ENCODE measurements at regions not wholly inside any gene's neighbourhood (a gene's known extent, or its start where the extent isn't known, plus 50 kb on each side); places are given as distances from the start of the nearest gene placed in this dataset.

- Mint-ChIP-seq H3K27ac (ENCODE audit: low read depth, unreplicated experiment) (no peak overlapping the region), H3K36me3 (ENCODE audit: insufficient read depth, unreplicated experiment) (no peaks in the 10 kb centered on the region), H3K4me3 (ENCODE audit: unreplicated experiment) (no peak overlapping the region), H3K27me3 (ENCODE audit: insufficient read depth, unreplicated experiment) (no peaks in the 10 kb centered on the region), H3K4me1 (ENCODE audit: insufficient read depth, unreplicated experiment) (no peaks in the 10 kb centered on the region), H3K9me3 (ENCODE audit: unreplicated experiment) (peaks cover under 1% of the 10 kb centered on the region)
- no peak for TF ChIP-seq CTCF (IDR thresholded peaks at IDR 0.05; ENCODE audit: unreplicated experiment)
- DNase-seq (ENCODE audit: unreplicated experiment), result no peak
- ChIA-PET POLR2A (no interaction called here), CTCF (interaction anchor here (0.6 kb wide), 1 partner anchor 10 kb away, joined by 3 read pairs; no protein-coding TSS in a partner anchor)
- BruUV-seq (replicated peaks), result no TSS peak
- intact Hi-C loops (cut with micrococcal nuclease), result no loop called here
These were observed 665.3 kb downstream of the TRHDE start for GRCh38 chr12:72937486-72937885.

- no TSS peak for BruUV-seq (replicated peaks)
- TF ChIP-seq CTCF (IDR thresholded peaks at IDR 0.05; ENCODE audit: unreplicated experiment), result no peak
- POLR2A ChIA-PET, result no interaction called here
- CTCF ChIA-PET, result no interaction called here
- Mint-ChIP-seq H3K9me3 (ENCODE audit: unreplicated experiment) (no peaks in the 10 kb centered on the region), H3K27ac (ENCODE audit: low read depth, unreplicated experiment) (peak overlapping the region; percentile 52), H3K4me3 (ENCODE audit: unreplicated experiment) (no peak overlapping the region), H3K4me1 (ENCODE audit: insufficient read depth, unreplicated experiment) (peaks cover 15% of the 10 kb centered on the region), H3K27me3 (ENCODE audit: insufficient read depth, unreplicated experiment) (no peaks in the 10 kb centered on the region), H3K36me3 (ENCODE audit: insufficient read depth, unreplicated experiment) (no peaks in the 10 kb centered on the region)
- peak; percentile 59 for DNase-seq (ENCODE audit: unreplicated experiment)
- intact Hi-C loops (cut with micrococcal nuclease), result no loop called here
These were observed 685.3 kb downstream of the TRHDE start for GRCh38 chr12:72957454-72957853.

- no peak for TF ChIP-seq CTCF (IDR thresholded peaks at IDR 0.05; ENCODE audit: unreplicated experiment)
- DNase-seq (ENCODE audit: unreplicated experiment), result no peak
- no peak overlapping the region for H3K4me3 Mint-ChIP-seq (ENCODE audit: unreplicated experiment)
- CTCF ChIA-PET, result interaction anchor here (0.6 kb wide), 1 partner anchor 950 kb away, joined by 3 read pairs; no protein-coding TSS in a partner anchor
- peaks cover 9% of the 10 kb centered on the region for H3K9me3 Mint-ChIP-seq (ENCODE audit: unreplicated experiment)
- H3K4me1 Mint-ChIP-seq (ENCODE audit: insufficient read depth, unreplicated experiment), result no peaks in the 10 kb centered on the region
- POLR2A ChIA-PET, result no interaction called here
- H3K27ac Mint-ChIP-seq (ENCODE audit: low read depth, unreplicated experiment), result no peak overlapping the region
- no TSS peak for BruUV-seq (replicated peaks)
- H3K27me3 Mint-ChIP-seq (ENCODE audit: insufficient read depth, unreplicated experiment), result no peaks in the 10 kb centered on the region
- intact Hi-C loops (cut with micrococcal nuclease), result no loop called here
- no peaks in the 10 kb centered on the region for H3K36me3 Mint-ChIP-seq (ENCODE audit: insufficient read depth, unreplicated experiment)
These were observed 694.5 kb downstream of the TRHDE start for GRCh38 chr12:72966684-72967083.

GRCh38 chr12:72974954-72975555 lies 702.9 kb downstream of the TRHDE start:
- BruUV-seq (replicated peaks), result no TSS peak
- CTCF ChIA-PET, result no interaction called here
- peaks cover 12% of the 10 kb centered on the region for H3K9me3 Mint-ChIP-seq (ENCODE audit: unreplicated experiment)
- no peak for DNase-seq (ENCODE audit: unreplicated experiment)
- intact Hi-C loops (cut with micrococcal nuclease), result no loop called here
- H3K27me3 Mint-ChIP-seq (ENCODE audit: insufficient read depth, unreplicated experiment), result no peaks in the 10 kb centered on the region
- H3K4me3 Mint-ChIP-seq (ENCODE audit: unreplicated experiment), result no peak overlapping the region
- H3K36me3 Mint-ChIP-seq (ENCODE audit: insufficient read depth, unreplicated experiment), result no peaks in the 10 kb centered on the region
- no peaks in the 10 kb centered on the region for H3K4me1 Mint-ChIP-seq (ENCODE audit: insufficient read depth, unreplicated experiment)
- TF ChIP-seq CTCF (IDR thresholded peaks at IDR 0.05; ENCODE audit: unreplicated experiment), result no peak
- no peak overlapping the region for H3K27ac Mint-ChIP-seq (ENCODE audit: low read depth, unreplicated experiment)
- POLR2A ChIA-PET, result no interaction called here
